ENCODE measurements at regions not wholly inside any gene's neighbourhood (a gene's known extent, or its start where the extent isn't known, plus 50 kb on each side); places are given as distances from the start of the nearest gene placed in this dataset.

- no peak overlapping the region for H3K27ac ChIP-seq
- no peak for TF ChIP-seq CTCF (conservative IDR thresholded peaks at IDR 0.05)
- TF ChIP-seq ZFX (IDR thresholded peaks at IDR 0.05) = no peak
Measured at GRCh38 chr18:65146482-65147021, 604.3 kb upstream of the CDH7 start.

DNA sequence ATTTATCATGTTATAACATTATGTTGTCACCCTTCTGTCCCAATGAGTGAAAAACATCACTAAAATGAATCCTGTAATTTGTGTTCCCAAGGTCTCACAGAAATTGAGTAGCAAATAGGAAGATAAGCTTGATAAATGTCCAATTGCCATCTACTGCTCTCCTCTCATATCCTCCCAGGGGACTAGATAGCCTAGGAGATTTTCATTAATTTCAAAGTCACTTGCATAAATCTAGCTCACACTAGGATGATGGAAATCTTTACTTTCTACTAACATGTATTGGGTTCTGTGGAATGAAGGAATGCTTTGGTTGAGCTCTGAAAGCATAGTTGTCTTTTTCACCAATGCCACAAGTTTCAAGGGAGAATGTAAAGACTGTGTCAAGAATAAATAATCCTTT is 605.5 kb upstream of the CDH7 start:
- no peak overlapping the region for H3K27ac ChIP-seq
- no peak for TF ChIP-seq CTCF (conservative IDR thresholded peaks at IDR 0.05)
- no peak for TF ChIP-seq ZFX (IDR thresholded peaks at IDR 0.05)

- TF ChIP-seq ZFX (IDR thresholded peaks at IDR 0.05) = no peak
- no peak for TF ChIP-seq CTCF (conservative IDR thresholded peaks at IDR 0.05)
- H3K27ac ChIP-seq = no peak overlapping the region
Measured at GRCh38 chr18:65133610-65134009, 617.2 kb upstream of the CDH7 start.

- no peak overlapping the region for H3K27ac ChIP-seq
- TF ChIP-seq ZFX (IDR thresholded peaks at IDR 0.05) (no peak), CTCF (conservative IDR thresholded peaks at IDR 0.05) (no peak)
Measured at GRCh38 chr18:65124633-65125032, 626.2 kb upstream of the CDH7 start.

GRCh38 chr18:65103864-65104263 is 646.9 kb upstream of the CDH7 start:
- TF ChIP-seq ZFX (IDR thresholded peaks at IDR 0.05) (no peak), CTCF (conservative IDR thresholded peaks at IDR 0.05) (no peak)
- no peak overlapping the region for H3K27ac ChIP-seq

DNA sequence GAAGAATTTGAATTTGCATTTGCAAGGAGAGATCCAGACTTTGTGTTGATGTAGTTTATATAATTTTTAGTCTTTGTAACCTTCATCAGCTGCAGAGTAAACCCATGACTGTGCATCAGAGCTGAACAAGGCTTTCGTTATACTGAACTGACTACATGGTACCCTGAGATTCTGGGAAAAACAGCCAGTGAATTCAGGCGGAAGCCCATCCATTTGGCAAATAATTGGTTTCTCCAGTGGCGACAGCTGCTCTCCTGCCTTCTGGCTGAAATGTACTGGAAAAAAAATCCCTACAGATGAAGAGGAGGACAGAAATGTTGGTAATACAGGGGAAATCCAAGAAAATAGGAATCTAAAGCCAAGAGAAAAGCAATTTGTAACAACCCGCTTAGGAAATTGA is 657.5 kb upstream of the CDH7 start:
- H3K27ac ChIP-seq = no peak overlapping the region
- no peak for TF ChIP-seq ZFX (IDR thresholded peaks at IDR 0.05)
- TF ChIP-seq CTCF (conservative IDR thresholded peaks at IDR 0.05) = no peak

- H3K27ac ChIP-seq = no peak overlapping the region
- TF ChIP-seq CTCF (conservative IDR thresholded peaks at IDR 0.05) (peak; percentile 71), ZFX (IDR thresholded peaks at IDR 0.05) (no peak)
Measured at GRCh38 chr18:65091744-65092329, 659.0 kb upstream of the CDH7 start.
